Stomach (tissue), 4 donors: ENCODE measurements at regions not wholly inside any gene's neighbourhood (a gene's known extent, or its start where the extent isn't known, plus 50 kb on each side); places are given as distances from the start of the nearest gene placed in this dataset.

Source experiments
- CTCF ChIP-seq, 7 experiments: fragments of 450-650 bp in 4 of 7; fragments of 200-600 bp in 3 of 7; sonication (generic) in 3 of 7; IDR thresholded peaks; one replicate each; pipeline ENCODE4 v1.5.1; 2016 to 2019; ENCODE audit warnings: antibody characterized with exemption in 7 of 7, control low read depth in 2 of 7, mild to moderate bottlenecking in 1 of 7
- POLR2AphosphoS5 ChIP-seq, 3 donors: sonication (generic); formaldehyde crosslinking; IDR thresholded peaks; one replicate each; pipeline ENCODE4 v1.6.1; 2016; ENCODE audit warnings: antibody characterized with exemption in 3 of 3

- TF ChIP-seq CTCF (IDR thresholded peaks at IDR 0.05): no peak
- no peak for TF ChIP-seq POLR2AphosphoS5 (IDR thresholded peaks at IDR 0.05)
Observed at GRCh38 chr18:22844628-22845027, 88.5 kb upstream of the RBBP8 start.
